Lower lobe of right lung (tissue), 2 donors: ENCODE measurements at regions not wholly inside any gene's neighbourhood (a gene's known extent, or its start where the extent isn't known, plus 50 kb on each side); places are given as distances from the start of the nearest gene placed in this dataset.

Experiments
- ATAC-seq, 2 donors: fragments of 200-7000 bp; cut with Tn5 transposase; one replicate each; pipeline ENCODE4 v1.9.1; 2020 to 2022; ENCODE audit warnings: mild to moderate bottlenecking in 2 of 2, moderate library complexity in 2 of 2
- DNase-seq: peaks from one replicate; pipeline ENCODE4 v3.0.0-alpha.2; 2020
- H3K27ac ChIP-seq: fragments of 200-600 bp; one replicate; pipeline ENCODE4 v1.8.0; 2022
- H3K27me3 ChIP-seq: fragments of 200-600 bp; one replicate; pipeline ENCODE4 v1.8.0; 2022; ENCODE audit warnings: low read depth
- H3K36me3 ChIP-seq: fragments of 200-600 bp; one replicate; pipeline ENCODE4 v1.8.0; 2022; ENCODE audit warnings: mild to moderate bottlenecking
- H3K4me1 ChIP-seq: fragments of 200-600 bp; one replicate; pipeline ENCODE4 v1.8.0; 2022
- H3K4me3 ChIP-seq: fragments of 200-600 bp; one replicate; pipeline ENCODE4 v1.8.0; 2022; ENCODE audit warnings: mild to moderate bottlenecking
- H3K9me3 ChIP-seq: fragments of 200-600 bp; one replicate; pipeline ENCODE4 v1.8.0; 2022
- intact Hi-C: fragments of 100-400 bp; cut with DNase I; formaldehyde crosslinking; loops from one replicate; pipeline ENCODE4 v1.11.0; 2022
- TF ChIP-seq, protein P1 (sequence below): fragments of 200-600 bp; IDR thresholded peaks from one replicate; pipeline ENCODE4 v1.8.0; 2022; ENCODE audit warnings: antibody characterized with exemption, mild to moderate bottlenecking
- donor health status: DM: no; HTN: yes; CAD: no; lungs with severe emphysema.

- TF ChIP-seq, protein P1, sequence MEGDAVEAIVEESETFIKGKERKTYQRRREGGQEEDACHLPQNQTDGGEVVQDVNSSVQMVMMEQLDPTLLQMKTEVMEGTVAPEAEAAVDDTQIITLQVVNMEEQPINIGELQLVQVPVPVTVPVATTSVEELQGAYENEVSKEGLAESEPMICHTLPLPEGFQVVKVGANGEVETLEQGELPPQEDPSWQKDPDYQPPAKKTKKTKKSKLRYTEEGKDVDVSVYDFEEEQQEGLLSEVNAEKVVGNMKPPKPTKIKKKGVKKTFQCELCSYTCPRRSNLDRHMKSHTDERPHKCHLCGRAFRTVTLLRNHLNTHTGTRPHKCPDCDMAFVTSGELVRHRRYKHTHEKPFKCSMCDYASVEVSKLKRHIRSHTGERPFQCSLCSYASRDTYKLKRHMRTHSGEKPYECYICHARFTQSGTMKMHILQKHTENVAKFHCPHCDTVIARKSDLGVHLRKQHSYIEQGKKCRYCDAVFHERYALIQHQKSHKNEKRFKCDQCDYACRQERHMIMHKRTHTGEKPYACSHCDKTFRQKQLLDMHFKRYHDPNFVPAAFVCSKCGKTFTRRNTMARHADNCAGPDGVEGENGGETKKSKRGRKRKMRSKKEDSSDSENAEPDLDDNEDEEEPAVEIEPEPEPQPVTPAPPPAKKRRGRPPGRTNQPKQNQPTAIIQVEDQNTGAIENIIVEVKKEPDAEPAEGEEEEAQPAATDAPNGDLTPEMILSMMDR, result no peak
- Histone ChIP-seq H3K9me3 (no peaks in the 10 kb centered on the region), H3K4me1 (no peaks in the 10 kb centered on the region), H3K27ac (no peak overlapping the region), H3K27me3 (no peaks in the 10 kb centered on the region), H3K4me3 (no peak overlapping the region), H3K36me3 (no peaks in the 10 kb centered on the region)
- intact Hi-C loops, result no loop called here
- DNase-seq (no peak), ATAC-seq (no peak)
Measured at GRCh38 chr13:110032969-110033368, 246.6 kb upstream of the IRS2 start.

GRCh38 chr13:110030394-110030928 lies 244.1 kb upstream of the IRS2 start:
- intact Hi-C loops, result no loop called here
- Histone ChIP-seq H3K36me3 (no peaks in the 10 kb centered on the region), H3K27me3 (no peaks in the 10 kb centered on the region), H3K9me3 (no peaks in the 10 kb centered on the region), H3K4me3 (no peak overlapping the region), H3K4me1 (no peaks in the 10 kb centered on the region), H3K27ac (no peak overlapping the region)
- TF ChIP-seq, protein P1, result no peak
- ATAC-seq (no peak), DNase-seq (no peak)

- Histone ChIP-seq H3K4me3 (no peak overlapping the region), H3K36me3 (no peaks in the 10 kb centered on the region), H3K4me1 (peaks cover 4% of the 10 kb centered on the region), H3K27me3 (no peaks in the 10 kb centered on the region), H3K9me3 (no peaks in the 10 kb centered on the region), H3K27ac (no peak overlapping the region)
- TF ChIP-seq, protein P1, result no peak
- no peak for ATAC-seq
- intact Hi-C loops, result no loop called here
- DNase-seq, result no peak
Measured at GRCh38 chr13:110028838-110029621, 242.6 kb upstream of the IRS2 start.

GRCh38 chr13:110028311-110028710 lies 241.9 kb upstream of the IRS2 start:
- no peaks in the 10 kb centered on the region for H3K27me3 ChIP-seq
- ATAC-seq, result no peak

DNA sequence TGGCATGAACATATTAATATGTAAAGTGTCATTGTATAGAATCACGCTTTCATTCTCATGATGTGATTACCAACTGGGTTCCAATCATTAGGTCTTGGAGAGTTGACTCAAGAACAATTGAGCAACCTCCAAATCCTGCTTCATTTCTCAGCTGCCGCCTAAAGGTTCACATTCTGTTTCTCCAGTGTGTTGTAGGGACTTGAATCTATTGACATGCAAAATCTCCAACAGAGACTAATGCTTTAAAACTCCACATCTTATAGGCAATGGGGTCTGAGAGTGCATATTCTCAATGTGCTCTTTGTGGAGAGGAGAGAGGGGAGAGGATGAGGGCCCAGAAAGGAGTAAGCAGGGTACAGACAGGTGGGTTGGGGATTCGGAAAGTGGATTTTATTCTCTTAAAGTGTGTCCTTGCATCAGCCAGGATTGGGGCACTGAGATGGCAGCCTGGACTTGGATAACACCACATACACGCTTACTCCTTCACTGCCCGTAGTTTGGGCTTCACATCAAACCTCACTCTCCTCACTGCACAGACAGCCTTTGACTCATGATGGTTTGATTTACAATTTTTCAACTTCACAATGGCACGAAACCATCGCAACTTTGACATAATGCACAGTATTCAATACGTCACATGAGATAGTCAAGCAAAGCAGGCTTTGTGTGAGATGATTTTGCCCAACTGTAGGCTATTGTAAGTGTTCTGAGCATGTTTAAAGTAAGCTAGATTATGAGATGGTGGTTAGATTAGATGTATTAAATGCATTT lies 241.3 kb upstream of the IRS2 start:
- Histone ChIP-seq H3K27me3 (no peaks in the 10 kb centered on the region), H3K9me3 (no peaks in the 10 kb centered on the region), H3K27ac (no peak overlapping the region), H3K4me1 (peaks cover 4% of the 10 kb centered on the region), H3K36me3 (no peaks in the 10 kb centered on the region), H3K4me3 (no peak overlapping the region)
- DNase-seq (no peak), ATAC-seq (no peak)
- TF ChIP-seq, protein P1, result no peak
- intact Hi-C loops, result no loop called here

More at GRCh38 chr13:110028311-110028710, 241.9 kb upstream of the IRS2 start:
- TF ChIP-seq, protein P1, result no peak
- intact Hi-C loops, result no loop called here
- no peak for DNase-seq
- Histone ChIP-seq H3K4me3 (no peak overlapping the region), H3K36me3 (no peaks in the 10 kb centered on the region), H3K9me3 (no peaks in the 10 kb centered on the region), H3K27ac (no peak overlapping the region), H3K4me1 (peaks cover 4% of the 10 kb centered on the region)
